ENCODE measurements at regions not wholly inside any gene's neighbourhood (a gene's known extent, or its start where the extent isn't known, plus 50 kb on each side); places are given as distances from the start of the nearest gene placed in this dataset.

- no peak for DNase-seq
These were observed 734.9 kb downstream of the EPHA4 start for GRCh38 chr2:220837226-220837625.

- no peak for DNase-seq
These were observed 729.0 kb downstream of the EPHA4 start for GRCh38 chr2:220842901-220843665.

- DNase-seq, result no peak
These were observed 726.3 kb downstream of the EPHA4 start for GRCh38 chr2:220845766-220846273.

- no peak for DNase-seq
These were observed 725.1 kb downstream of the EPHA4 start for GRCh38 chr2:220847006-220847405.

DNA sequence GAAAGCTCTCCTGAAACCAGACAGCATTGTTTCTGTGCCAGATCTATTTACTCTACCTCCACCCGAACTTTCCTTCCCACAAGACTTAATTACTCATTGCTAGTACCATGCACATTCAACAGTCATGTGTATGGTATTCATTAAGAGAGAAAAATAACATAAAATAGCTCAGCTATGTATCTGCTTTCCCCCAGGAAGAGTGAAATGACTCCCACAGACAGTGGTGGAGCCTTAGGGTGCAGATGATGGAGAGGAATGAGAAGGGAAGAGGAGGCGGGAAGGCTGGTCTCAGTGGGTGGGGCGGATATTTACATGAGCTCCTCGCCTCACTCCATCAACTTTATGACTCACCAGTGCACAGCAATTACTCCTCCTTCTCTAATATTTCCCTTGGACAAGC, 724.5 kb downstream of the EPHA4 start:
- no peak for DNase-seq

- no peak for DNase-seq
These were observed 722.7 kb downstream of the EPHA4 start for GRCh38 chr2:220849433-220849832.

- no peak for DNase-seq
These were observed 722.0 kb downstream of the EPHA4 start for GRCh38 chr2:220850116-220850515.

- no peak for DNase-seq
These were observed 716.8 kb downstream of the EPHA4 start for GRCh38 chr2:220855296-220855695.

DNA sequence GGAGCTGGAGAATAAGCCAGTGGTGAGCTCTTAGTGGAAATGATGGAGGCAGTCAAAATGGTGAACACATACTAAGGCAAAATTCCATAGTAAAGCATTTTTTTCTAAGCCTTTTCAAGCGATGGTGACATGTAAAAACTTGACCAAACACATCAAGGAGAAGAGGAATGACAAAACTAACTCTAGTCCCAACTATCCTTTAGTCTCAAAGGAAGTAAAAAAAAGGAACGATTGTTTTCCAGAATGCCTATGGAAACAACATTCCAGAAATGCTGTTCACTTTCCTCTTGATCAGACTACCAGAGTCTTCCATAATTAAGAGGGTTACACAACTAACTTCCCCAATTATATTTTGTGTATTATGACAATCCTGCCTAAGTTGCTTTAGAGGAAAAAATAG, 715.6 kb downstream of the EPHA4 start:
- no peak for DNase-seq

DNA sequence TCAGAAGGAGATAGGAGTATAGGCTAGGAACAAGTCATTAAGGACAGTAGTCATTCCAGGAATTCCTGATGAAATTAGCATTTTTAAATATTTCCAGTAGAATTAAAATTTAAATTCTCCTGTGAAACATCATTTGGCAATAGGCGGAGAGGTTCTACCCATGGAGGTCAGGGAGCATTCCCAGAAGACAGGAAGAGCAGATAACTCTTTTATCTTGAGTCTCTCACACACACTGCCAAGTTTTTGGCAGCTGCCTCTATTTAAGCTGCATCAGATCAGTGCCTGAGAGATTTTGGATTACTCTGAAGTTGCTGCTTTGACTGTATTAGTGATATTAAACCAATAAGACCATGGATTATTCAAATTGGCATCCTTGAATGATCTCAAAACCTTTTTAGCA, 714.7 kb downstream of the EPHA4 start:
- no peak for DNase-seq

GRCh38 chr2:220858101-220858500, 714.0 kb downstream of the EPHA4 start:
- no peak for DNase-seq

- no peak for DNase-seq
These were observed 700.2 kb downstream of the EPHA4 start for GRCh38 chr2:220871909-220872308.

DNA sequence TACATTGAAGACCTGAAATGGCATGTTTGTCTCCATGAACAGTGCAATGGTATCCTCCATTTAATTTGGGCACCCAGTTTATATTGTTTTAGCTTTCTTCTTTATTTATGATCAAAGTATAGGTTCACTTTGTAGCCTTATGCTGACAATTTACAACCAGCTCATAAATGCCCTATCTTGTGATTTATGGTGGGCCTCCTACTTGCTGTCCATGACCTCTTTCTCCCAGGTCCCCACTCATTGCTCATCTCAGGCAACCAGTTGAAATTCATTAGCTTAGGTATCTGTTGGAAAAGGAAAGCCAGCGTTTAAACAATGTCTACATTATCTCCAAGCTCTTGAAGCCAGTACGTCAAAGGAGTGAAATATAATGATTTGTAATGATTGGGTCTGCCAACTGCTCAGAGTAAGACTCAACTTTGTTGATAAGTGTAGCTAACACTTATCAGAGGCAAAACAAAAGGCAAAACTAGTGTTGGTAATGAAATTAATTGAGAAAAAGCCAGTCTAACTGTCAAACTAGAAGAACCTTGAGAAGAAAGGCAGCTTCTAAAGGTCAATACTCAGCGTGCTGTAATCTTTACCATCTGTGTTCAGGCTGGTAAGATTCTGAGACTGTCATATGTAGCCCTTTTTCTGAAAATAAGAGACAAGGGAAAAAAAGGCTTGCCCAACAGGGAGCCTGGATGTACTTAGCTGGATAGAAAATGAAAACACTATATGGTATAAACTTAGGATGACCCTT, 695.9 kb downstream of the EPHA4 start:
- no peak for DNase-seq

DNA sequence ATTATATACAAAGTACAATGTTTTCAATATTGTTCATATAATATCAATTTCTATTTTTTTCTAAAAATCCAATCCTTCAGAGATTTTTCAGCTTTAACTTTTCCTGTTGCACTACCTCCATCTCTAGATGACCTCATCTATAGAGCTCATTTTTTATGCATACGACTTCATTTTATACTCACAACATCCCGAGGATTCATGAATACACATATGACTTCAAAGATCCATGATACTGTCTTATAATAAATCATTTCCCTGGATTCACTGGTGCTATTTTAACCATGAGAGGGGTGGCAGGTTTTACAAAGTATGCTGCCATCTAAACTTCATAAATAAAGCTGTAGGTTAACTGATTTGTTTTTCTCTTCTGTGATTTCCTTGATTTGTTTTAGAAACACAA, 694.6 kb downstream of the EPHA4 start:
- no peak for DNase-seq

DNA sequence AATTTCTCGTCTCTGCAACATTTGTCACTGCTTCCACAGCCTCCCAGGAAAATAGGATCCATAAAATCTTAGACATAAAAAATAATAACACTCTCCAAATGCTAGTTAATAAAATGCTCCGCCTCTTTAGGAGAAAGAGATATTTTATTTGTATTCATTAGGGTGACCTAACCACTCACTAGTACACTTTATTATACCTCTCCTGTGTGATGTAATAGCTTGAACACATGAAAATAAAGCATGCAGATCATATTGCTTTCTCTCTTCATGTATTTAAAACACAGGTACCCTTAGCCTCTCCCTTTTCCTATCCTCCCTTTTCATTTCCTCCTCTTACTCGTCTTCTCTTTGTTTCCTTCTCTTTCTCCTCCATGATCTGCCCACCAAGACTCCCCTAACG, 694.2 kb downstream of the EPHA4 start:
- no peak for DNase-seq

- no peak for DNase-seq
These were observed 691.2 kb downstream of the EPHA4 start for GRCh38 chr2:220880623-220881596.

- DNase-seq, result no peak
These were observed 689.6 kb downstream of the EPHA4 start for GRCh38 chr2:220882507-220882906.

- DNase-seq, result no peak
These were observed 686.5 kb downstream of the EPHA4 start for GRCh38 chr2:220885593-220885992.

GRCh38 chr2:220887271-220887870, 684.7 kb downstream of the EPHA4 start:
- DNase-seq, result no peak

GRCh38 chr2:220887876-220888275, 684.2 kb downstream of the EPHA4 start:
- DNase-seq, result no peak

DNA sequence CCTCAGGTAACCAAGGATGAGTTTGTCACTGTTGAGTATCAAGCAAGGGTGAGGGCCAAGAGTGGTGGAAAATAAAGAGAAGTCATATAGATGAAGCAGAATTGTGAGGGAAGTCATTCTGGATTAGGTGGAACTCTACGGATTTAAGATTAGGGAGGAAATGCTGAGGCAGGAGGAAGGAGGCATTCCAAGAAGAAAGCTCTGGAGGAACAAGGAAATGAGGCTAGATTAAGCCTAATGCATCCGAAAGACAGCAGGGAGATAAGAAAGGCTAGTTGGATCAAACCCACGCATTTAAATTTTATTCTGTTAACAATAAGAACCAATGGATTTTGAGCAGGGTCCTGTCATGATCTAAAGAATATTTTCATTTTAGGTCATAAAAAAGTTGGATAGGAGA, 681.2 kb downstream of the EPHA4 start:
- DNase-seq, result no peak

DNA sequence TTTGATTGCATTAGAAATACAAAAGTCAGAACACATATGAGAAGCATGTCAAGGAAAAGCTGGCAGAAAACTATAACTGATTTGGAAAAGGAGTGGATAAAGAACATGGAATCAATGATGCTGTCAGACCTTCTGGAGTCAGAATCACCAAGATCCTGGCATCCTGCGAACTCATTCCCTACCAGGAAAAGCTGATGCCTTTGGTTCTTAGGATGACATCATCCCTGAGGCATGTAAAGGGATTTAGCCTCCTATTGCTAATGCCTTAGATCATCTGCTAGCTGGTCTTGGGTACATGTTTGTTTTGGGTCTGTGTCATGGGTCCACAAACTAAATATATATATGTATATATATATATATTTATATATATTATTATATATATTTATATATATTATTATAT, 680.7 kb downstream of the EPHA4 start:
- DNase-seq, result no peak
